Right lobe of liver (tissue), 6 donors: ENCODE measurements at regions not wholly inside any gene's neighbourhood (a gene's known extent, or its start where the extent isn't known, plus 50 kb on each side); places are given as distances from the start of the nearest gene placed in this dataset.

Experiments
- ATAC-seq, 4 donors: fragments of 200-7000 bp; cut with Tn5 transposase; one replicate each; pipeline ENCODE4 v1.9.1; 2020; ENCODE audit warnings: mild to moderate bottlenecking in 4 of 4, moderate library complexity in 4 of 4
- DNase-seq, 3 donors: peaks; one replicate each; pipeline ENCODE4 v3.0.0-alpha.2; 2020
- H3K27ac ChIP-seq, 3 donors: fragments of 200-600 bp; one replicate each; pipeline ENCODE4 v1.8.0; 2022
- H3K27me3 ChIP-seq, 2 donors: fragments of 200-600 bp; one replicate each; pipeline ENCODE4 v1.8.0; 2022
- H3K36me3 ChIP-seq, 4 donors: fragments of 200-600 bp; sonication (generic) in 1 of 4; one replicate each; pipeline versions ENCODE4 v1.5.1 to v1.8.0; 2017 to 2022; ENCODE audit warnings: control low read depth in 1 of 4
- H3K4me1 ChIP-seq, 4 donors: fragments of 200-600 bp; sonication (generic) in 1 of 4; one replicate each; pipeline versions ENCODE4 v1.5.1 to v1.8.0; 2017 to 2022; ENCODE audit warnings: control low read depth in 1 of 4
- H3K4me3 ChIP-seq, 3 donors: fragments of 200-600 bp; one replicate each; pipeline ENCODE4 v1.8.0; 2022
- H3K9me3 ChIP-seq, 4 donors: fragments of 200-600 bp; sonication (generic) in 1 of 4; one replicate each; pipeline versions ENCODE4 v1.5.1 to v1.8.0; 2017 to 2022; ENCODE audit warnings: control low read depth in 1 of 4
- CTCF ChIP-seq, 4 donors: fragments of 200-600 bp in 3 of 4; fragments of 450-650 bp in 1 of 4; IDR thresholded peaks; one replicate each; pipeline versions ENCODE4 v1.5.1 to v1.8.0; 2016 to 2022; ENCODE audit warnings: antibody characterized with exemption in 4 of 4, mild to moderate bottlenecking in 2 of 4
- POLR2A ChIP-seq: fragments of 450-650 bp; IDR thresholded peaks from one replicate; pipeline ENCODE4 v1.6.1; 2017; ENCODE audit warnings: antibody characterized with exemption, mild to moderate bottlenecking
- WGBS: methylation state at CpG from one replicate; pipeline ENCODE4 v1.1.6; 2018; ENCODE audit warnings: low coverage, low lambda C conversion rate; ENCODE audit not compliant: insufficient coverage; ENCODE audit errors: missing lambda C conversion rate; 5-methylcytosine and 5-hydroxymethylcytosine counted together
- intact Hi-C, 2 donors: fragments of 100-400 bp; cut with DNase I; formaldehyde crosslinking; loops; one replicate each; pipeline versions ENCODE4 v1.11.2 to v1.14.1; 2022
- donor health status: DM: no; HTN: yes; CAD: no.
- donor health status: DM: no; HTN: no; CAD: no.
- donor health status: DM: no; HTN: no; CAD: no.
- donor health status: DM: no; HTN: yes; CAD: no.
- donor health status: DM: no; HTN: yes; CAD: no.

GRCh38 chr22:49099496-49100124, 728.1 kb downstream of the BRD1 start:
- intact Hi-C loops = no loop called here

GRCh38 chr22:49099089-49099488, 728.6 kb downstream of the BRD1 start:
- intact Hi-C loops = no loop called here
- 73% methylated on average over 8 of the region's 14 CpGs for WGBS
- Histone ChIP-seq H3K36me3 (no peaks in the 10 kb centered on the region), H3K4me3 (no peak overlapping the region), H3K27ac (no peak overlapping the region), H3K9me3 (no peaks in the 10 kb centered on the region), H3K4me1 (no peaks in the 10 kb centered on the region), H3K27me3 (no peaks in the 10 kb centered on the region)
- peak in 1 of 3 donors; percentile 37 for DNase-seq
- no peak for ATAC-seq
- TF ChIP-seq POLR2A (no peak), CTCF (IDR thresholded peaks at IDR 0.05) (no peak)

More at GRCh38 chr22:49099496-49100124, 728.1 kb downstream of the BRD1 start:
- Histone ChIP-seq H3K27ac (no peak overlapping the region), H3K4me3 (no peak overlapping the region), H3K27me3 (no peaks in the 10 kb centered on the region), H3K36me3 (no peaks in the 10 kb centered on the region), H3K9me3 (no peaks in the 10 kb centered on the region), H3K4me1 (no peaks in the 10 kb centered on the region)
- TF ChIP-seq CTCF (IDR thresholded peaks at IDR 0.05) (no peak), POLR2A (no peak)
- ATAC-seq (no peak), DNase-seq (no peak)
- WGBS = 24% methylated on average over 4 of the region's 15 CpGs

- intact Hi-C loops = no loop called here
- DNase-seq = no peak
- TF ChIP-seq CTCF (IDR thresholded peaks at IDR 0.05) = no peak
- no peak for TF ChIP-seq POLR2A
- Histone ChIP-seq H3K4me1 (no peaks in the 10 kb centered on the region), H3K9me3 (no peaks in the 10 kb centered on the region), H3K4me3 (no peak overlapping the region), H3K36me3 (no peaks in the 10 kb centered on the region), H3K27ac (no peak overlapping the region), H3K27me3 (no peaks in the 10 kb centered on the region)
- WGBS = 33% methylated on average over 1 of the region's 10 CpGs
- no peak for ATAC-seq
Measured at GRCh38 chr22:49097966-49098365, 729.7 kb downstream of the BRD1 start.

GRCh38 chr22:49097171-49097925, 730.3 kb downstream of the BRD1 start:
- no peak for TF ChIP-seq CTCF (IDR thresholded peaks at IDR 0.05)
- no peak for TF ChIP-seq POLR2A
- Histone ChIP-seq H3K36me3 (no peaks in the 10 kb centered on the region), H3K27ac (no peak overlapping the region), H3K9me3 (no peaks in the 10 kb centered on the region), H3K4me1 (no peaks in the 10 kb centered on the region), H3K27me3 (no peaks in the 10 kb centered on the region), H3K4me3 (no peak overlapping the region)
- intact Hi-C loops = no loop called here
- ATAC-seq = no peak
- 68% methylated on average over 9 of the region's 20 CpGs for whole genome bisulfite sequencing
- peak in 1 of 3 donors; percentile 31 for DNase-seq
